ENCODE measurements at regions not wholly inside any gene's neighbourhood (a gene's known extent, or its start where the extent isn't known, plus 50 kb on each side); places are given as distances from the start of the nearest gene placed in this dataset.

GRCh38 chr4:34953145-34953799 lies 1291.0 kb downstream of the ARAP2 start:
- H3K36me3 ChIP-seq (ENCODE audit: control insufficient read depth, insufficient read depth, low read length): no peaks in the 10 kb centered on the region
- H3K36me3 Mint-ChIP-seq: peaks cover 3% of the 10 kb centered on the region
- no peak overlapping the region for H3K27ac Mint-ChIP-seq
- no peak overlapping the region for H3K4me3 ChIP-seq (ENCODE audit: low read length)
- H3K27ac ChIP-seq (ENCODE audit: low read length): no peak overlapping the region
- H3K27me3 ChIP-seq (ENCODE audit: control insufficient read depth, insufficient read depth, low read length): no peaks in the 10 kb centered on the region
- no peak overlapping the region for H3K4me3 Mint-ChIP-seq
- H3K9me3 ChIP-seq (ENCODE audit: control insufficient read depth, insufficient read depth, low read length): peaks cover 3% of the 10 kb centered on the region
- H3K4me1 Mint-ChIP-seq: no peaks in the 10 kb centered on the region
- WGBS (ENCODE audit: insufficient coverage): 80% methylated on average over 8 of the region's 9 CpGs
- H3K9me3 Mint-ChIP-seq: peaks cover 4 to 8% of the 10 kb centered on the region in 2 donors
- TF ChIP-seq CTCF (IDR thresholded peaks at IDR 0.05): no peak
- H3K4me1 ChIP-seq (ENCODE audit: control insufficient read depth, insufficient read depth, low read length): no peaks in the 10 kb centered on the region
- ATAC-seq (no peak), DNase-seq (no peak)
- intact Hi-C loops (cut with micrococcal nuclease): no loop called here
- H3K27me3 Mint-ChIP-seq (ENCODE audit: low read depth in 2 of 2): no peaks in the 10 kb centered on the region

GRCh38 chr4:34964613-34965012 lies 1279.7 kb downstream of the ARAP2 start:
- Histone ChIP-seq H3K27ac (ENCODE audit: low read length) (no peak overlapping the region), H3K4me1 (ENCODE audit: control insufficient read depth, insufficient read depth, low read length) (no peaks in the 10 kb centered on the region), H3K4me3 (ENCODE audit: low read length) (no peak overlapping the region), H3K27me3 (ENCODE audit: control insufficient read depth, insufficient read depth, low read length) (no peaks in the 10 kb centered on the region), H3K36me3 (ENCODE audit: control insufficient read depth, insufficient read depth, low read length) (no peaks in the 10 kb centered on the region), H3K9me3 (ENCODE audit: control insufficient read depth, insufficient read depth, low read length) (no peaks in the 10 kb centered on the region)
- Mint-ChIP-seq H3K4me1 (no peaks in the 10 kb centered on the region), H3K9me3 (peaks cover 7 to 13% of the 10 kb centered on the region in 2 donors), H3K36me3 (no peaks in the 10 kb centered on the region), H3K27me3 (ENCODE audit: low read depth in 2 of 2) (no peaks in the 10 kb centered on the region), H3K4me3 (no peak overlapping the region), H3K27ac (no peak overlapping the region)
- intact Hi-C loops (cut with micrococcal nuclease): no loop called here
- DNase-seq: no peak
- no peak for ATAC-seq
- 86% methylated on average over 1 of the region's 2 CpGs for WGBS (ENCODE audit: insufficient coverage)
- no peak for TF ChIP-seq CTCF (IDR thresholded peaks at IDR 0.05)

GRCh38 chr4:34972189-34972588 lies 1272.1 kb downstream of the ARAP2 start:
- Histone ChIP-seq H3K36me3 (ENCODE audit: control insufficient read depth, insufficient read depth, low read length) (no peaks in the 10 kb centered on the region), H3K27ac (ENCODE audit: low read length) (no peak overlapping the region), H3K9me3 (ENCODE audit: control insufficient read depth, insufficient read depth, low read length) (no peaks in the 10 kb centered on the region), H3K27me3 (ENCODE audit: control insufficient read depth, insufficient read depth, low read length) (no peaks in the 10 kb centered on the region), H3K4me1 (ENCODE audit: control insufficient read depth, insufficient read depth, low read length) (no peaks in the 10 kb centered on the region), H3K4me3 (ENCODE audit: low read length) (no peak overlapping the region)
- Mint-ChIP-seq H3K4me3 (no peak overlapping the region), H3K36me3 (no peaks in the 10 kb centered on the region), H3K27me3 (ENCODE audit: low read depth in 2 of 2) (no peaks in the 10 kb centered on the region), H3K27ac (no peak overlapping the region), H3K9me3 (peaks cover 2 to 6% of the 10 kb centered on the region in 2 donors), H3K4me1 (no peaks in the 10 kb centered on the region)
- TF ChIP-seq CTCF (IDR thresholded peaks at IDR 0.05): no peak
- ATAC-seq (no peak), DNase-seq (no peak)
- intact Hi-C loops (cut with micrococcal nuclease): no loop called here
- WGBS (ENCODE audit: insufficient coverage): 91% methylated on average over 3 of the region's 3 CpGs

Data from natural killer cell (primary cell).